ENCODE measurements at regions not wholly inside any gene's neighbourhood (a gene's known extent, or its start where the extent isn't known, plus 50 kb on each side); places are given as distances from the start of the nearest gene placed in this dataset.

- TF ChIP-seq EZH2phosphoT487 (IDR thresholded peaks at IDR 0.05; ENCODE audit: borderline replicate concordance, low read length): no peak
- TF ChIP-seq, protein P1, sequence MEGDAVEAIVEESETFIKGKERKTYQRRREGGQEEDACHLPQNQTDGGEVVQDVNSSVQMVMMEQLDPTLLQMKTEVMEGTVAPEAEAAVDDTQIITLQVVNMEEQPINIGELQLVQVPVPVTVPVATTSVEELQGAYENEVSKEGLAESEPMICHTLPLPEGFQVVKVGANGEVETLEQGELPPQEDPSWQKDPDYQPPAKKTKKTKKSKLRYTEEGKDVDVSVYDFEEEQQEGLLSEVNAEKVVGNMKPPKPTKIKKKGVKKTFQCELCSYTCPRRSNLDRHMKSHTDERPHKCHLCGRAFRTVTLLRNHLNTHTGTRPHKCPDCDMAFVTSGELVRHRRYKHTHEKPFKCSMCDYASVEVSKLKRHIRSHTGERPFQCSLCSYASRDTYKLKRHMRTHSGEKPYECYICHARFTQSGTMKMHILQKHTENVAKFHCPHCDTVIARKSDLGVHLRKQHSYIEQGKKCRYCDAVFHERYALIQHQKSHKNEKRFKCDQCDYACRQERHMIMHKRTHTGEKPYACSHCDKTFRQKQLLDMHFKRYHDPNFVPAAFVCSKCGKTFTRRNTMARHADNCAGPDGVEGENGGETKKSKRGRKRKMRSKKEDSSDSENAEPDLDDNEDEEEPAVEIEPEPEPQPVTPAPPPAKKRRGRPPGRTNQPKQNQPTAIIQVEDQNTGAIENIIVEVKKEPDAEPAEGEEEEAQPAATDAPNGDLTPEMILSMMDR (conservative IDR thresholded peaks at IDR 0.05; ENCODE audit: low read depth, low read length): no peak
Observed at GRCh38 chr6:74467533-74468215, 738.2 kb downstream of the COL12A1 start.
